Panc1 (cell line): ENCODE measurements at regions not wholly inside any gene's neighbourhood (a gene's known extent, or its start where the extent isn't known, plus 50 kb on each side); places are given as distances from the start of the nearest gene placed in this dataset.

Experiments
- ATAC-seq: fragments of 200-7000 bp; cut with Tn5 transposase; 2 replicates; pipeline ENCODE4 v1.9.1; 2020; ENCODE audit warnings: mild to moderate bottlenecking, moderate library complexity
- BruUV-seq: library from RNA; stranded (reverse); fragments of 400-500 nt; replicated peaks from 2 replicates; lab custom pipeline; 2021; lab: Mats Ljungman, UMichigan
- CTCF ChIA-PET: fragments of 300-600 bp; sonication (Branson Sonifier 250); formaldehyde crosslinking; loops from one replicate; lab custom pipeline; 2022; ENCODE audit warnings: antibody characterized with exemption; lab: Charles Lee
- POLR2A ChIA-PET: fragments of 300-600 bp; sonication (Branson Sonifier 250); formaldehyde crosslinking; loops from one replicate; lab custom pipeline; 2022; ENCODE audit warnings: antibody characterized with exemption; lab: Charles Lee
- DNase-seq: peaks from one replicate; pipeline ENCODE4 v3.0.0-alpha.2; 2010; ENCODE audit warnings: low read depth, low spot score
- H3K27ac ChIP-seq: 2 replicates; pipeline ENCODE4 v1.5.1; 2011; ENCODE audit warnings: mild to moderate bottlenecking, low read length, inconsistent platforms
- H3K27me3 ChIP-seq: fragments of 200-500 bp; sonication (Bioruptor generic); 2 replicates; pipeline ENCODE4 v1.6.0; 2014; ENCODE audit warnings: low read length, inconsistent platforms; ENCODE audit not compliant: control insufficient read depth, insufficient read depth
- H3K36me3 ChIP-seq: fragments of 200-500 bp; sonication (Bioruptor generic); 2 replicates; pipeline ENCODE4 v1.5.1; 2014; ENCODE audit warnings: inconsistent platforms, mild to moderate bottlenecking, low read length, moderate library complexity; ENCODE audit not compliant: control insufficient read depth, insufficient read depth
- H3K4me1 ChIP-seq: 2 replicates; pipeline ENCODE4 v1.5.1; 2011; ENCODE audit warnings: inconsistent platforms, mild to moderate bottlenecking, low read length, moderate library complexity; ENCODE audit not compliant: control insufficient read depth, insufficient read depth
- H3K4me3 ChIP-seq, 2 experiments: 2 replicates each; pipeline ENCODE4 v1.5.1; 2011 to 2012; ENCODE audit warnings: low read depth in 2 of 2, low read length in 2 of 2, mild to moderate bottlenecking in 2 of 2, inconsistent platforms in 1 of 2, moderate library complexity in 1 of 2
- H3K9me3 ChIP-seq: fragments of 200-500 bp; sonication (Bioruptor generic); 2 replicates; pipeline ENCODE4 v1.5.1; 2014; ENCODE audit warnings: low read depth, mild to moderate bottlenecking, inconsistent platforms, low read length, moderate library complexity; ENCODE audit not compliant: control insufficient read depth, insufficient read depth
- CTCF ChIP-seq: fragments of 450-650 bp; IDR thresholded peaks from 2 replicates; pipeline ENCODE4 v1.5.1; 2017; ENCODE audit warnings: mild to moderate bottlenecking
- POLR2AphosphoS5 ChIP-seq: IDR thresholded peaks from 2 replicates; pipeline ENCODE4 v1.6.1; 2012; ENCODE audit warnings: mild to moderate bottlenecking, low read depth, low read length, moderate library complexity
- REST ChIP-seq, 2 experiments: IDR thresholded peaks; 2 replicates each; pipeline ENCODE4 v1.6.1; 2011 to 2012; ENCODE audit warnings: low read depth in 2 of 2, control low read depth in 1 of 2, low read length in 1 of 2, mild to moderate bottlenecking in 1 of 2, moderate library complexity in 1 of 2; ENCODE audit not compliant: insufficient read depth in 1 of 2
- SIN3A ChIP-seq: IDR thresholded peaks from 2 replicates; pipeline ENCODE4 v1.6.1; 2012; ENCODE audit warnings: low read depth, mild to moderate bottlenecking, low read length, moderate library complexity, borderline replicate concordance; ENCODE audit not compliant: insufficient read depth
- TCF7L2 ChIP-seq: IDR thresholded peaks from 2 replicates; pipeline ENCODE4 v1.6.1; 2011; ENCODE audit warnings: mild to moderate bottlenecking, low read depth, low read length, inconsistent platforms
- in situ Hi-C: cut with HindIII; loops from 2 replicates; pipeline ENCODE4 v1.10.0; 2016; ENCODE audit warnings: low sequenced_read_pairs, low pct_unique_long_range_greater_than_20kb
- intact Hi-C: fragments of 100-400 bp; cut with micrococcal nuclease; formaldehyde crosslinking; loops from one replicate; pipeline ENCODE4 v1.10.0; 2022; ENCODE audit not compliant: unreplicated experiment

- CTCF ChIA-PET = no interaction called here
- POLR2A ChIA-PET = no interaction called here
- intact Hi-C loops (no loop called here), in situ Hi-C loops (no loop called here)
- no peaks in the 10 kb centered on the region for H3K36me3 ChIP-seq
- BruUV-seq = no TSS peak
- no peaks in the 10 kb centered on the region for H3K27me3 ChIP-seq
- H3K9me3 ChIP-seq = no peaks in the 10 kb centered on the region
- ATAC-seq (no peak), DNase-seq (no peak)
- H3K27ac ChIP-seq = no peak overlapping the region
- no peak overlapping the region for H3K4me3 ChIP-seq
- no peaks in the 10 kb centered on the region for H3K4me1 ChIP-seq
- no peak for TF ChIP-seq TCF7L2
- TF ChIP-seq REST (IDR thresholded peaks at IDR 0.05; ENCODE audit: insufficient read depth in 1 of 2, low read depth in 2 of 2, low read length in 1 of 2) = no peak
- no peak for TF ChIP-seq CTCF
- no peak for TF ChIP-seq POLR2AphosphoS5
- TF ChIP-seq SIN3A = no peak
These were observed 384.3 kb downstream of the LRRIQ3 start for GRCh38 chr1:73813716-73814115.

DNA sequence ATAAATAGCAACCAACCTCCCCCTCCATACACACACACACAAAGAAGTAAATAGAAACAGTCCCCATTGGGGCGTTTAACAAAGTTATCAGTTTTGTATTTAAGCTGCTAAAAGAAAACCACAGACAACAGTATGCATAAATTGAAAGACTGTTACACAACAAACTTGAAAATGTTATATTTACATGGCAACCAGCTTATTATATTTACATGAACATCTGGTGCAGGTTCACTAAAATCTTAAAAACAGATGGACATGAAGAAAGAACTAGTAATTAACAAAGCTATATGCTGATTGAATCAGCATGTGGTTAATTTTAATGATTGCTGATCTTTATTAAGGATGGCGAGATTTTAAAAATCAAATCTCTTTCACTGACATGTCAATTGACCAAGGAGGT is 384.7 kb downstream of the LRRIQ3 start:
- no peak for DNase-seq
- ChIA-PET CTCF (no interaction called here), POLR2A (no interaction called here)
- in situ Hi-C loops = no loop called here
- H3K4me1 ChIP-seq = no peaks in the 10 kb centered on the region
- H3K4me3 ChIP-seq = no peak overlapping the region
- no peaks in the 10 kb centered on the region for H3K27me3 ChIP-seq
- intact Hi-C loops = no loop called here
- H3K36me3 ChIP-seq = no peaks in the 10 kb centered on the region
- no peak for TF ChIP-seq REST (IDR thresholded peaks at IDR 0.05; ENCODE audit: insufficient read depth in 1 of 2, low read depth in 2 of 2, low read length in 1 of 2)
- TF ChIP-seq POLR2AphosphoS5 = no peak
- no peak for TF ChIP-seq CTCF
- no peak for TF ChIP-seq SIN3A
- no peak for TF ChIP-seq TCF7L2
- H3K9me3 ChIP-seq = no peaks in the 10 kb centered on the region
- no peak for ATAC-seq
- no TSS peak for BruUV-seq
- no peak overlapping the region for H3K27ac ChIP-seq
